GM12891 (cell line): ENCODE measurements at regions not wholly inside any gene's neighbourhood (a gene's known extent, or its start where the extent isn't known, plus 50 kb on each side); places are given as distances from the start of the nearest gene placed in this dataset.

Experiments
- DNase-seq: peaks from one replicate; pipeline ENCODE4 v3.0.0; 2011; ENCODE audit warnings: low spot score; ENCODE audit not compliant: insufficient read length
- FAIRE-seq: peaks from 2 replicates; lab custom pipeline; 2011; peaks lifted over from hg19 to GRCh38; lab: Jason Lieb, UNC
- PAX5 ChIP-seq: IDR thresholded peaks from 2 replicates; pipeline ENCODE4 v1.6.1; 2011; ENCODE audit warnings: low read length, moderate library complexity, mild to moderate bottlenecking; ENCODE audit not compliant: insufficient read depth, severe bottlenecking
- POLR2A ChIP-seq: IDR thresholded peaks from 2 replicates; pipeline ENCODE4 v1.6.1; 2011; ENCODE audit warnings: low read depth, low read length, control low read depth
- POLR2AphosphoS5 ChIP-seq: IDR thresholded peaks from 2 replicates; pipeline ENCODE4 v1.6.1; 2011; ENCODE audit warnings: low read depth, low read length, control low read depth
- POU2F2 ChIP-seq: IDR thresholded peaks from 2 replicates; pipeline ENCODE4 v1.6.1; 2011; ENCODE audit warnings: low read depth, mild to moderate bottlenecking, control low read depth, low read length, moderate library complexity
- SPI1 ChIP-seq: IDR thresholded peaks from 2 replicates; pipeline ENCODE4 v1.6.1; 2011; ENCODE audit warnings: low read depth, low read length, control low read depth
- TAF1 ChIP-seq: IDR thresholded peaks from 2 replicates; pipeline ENCODE4 v1.6.1; 2011; ENCODE audit warnings: low read depth, low read length, control low read depth

GRCh38 chr2:212845941-212846340, 305.5 kb downstream of the IKZF2 start:
- no peak for DNase-seq
- no peak for FAIRE-seq
- TF ChIP-seq POU2F2: no peak
- TF ChIP-seq TAF1: no peak

- TF ChIP-seq POU2F2 (no peak), POLR2A (no peak), PAX5 (no peak), POLR2AphosphoS5 (no peak), TAF1 (no peak), SPI1 (no peak)
- FAIRE-seq (no peak), DNase-seq (no peak)
Measured at GRCh38 chr2:212843409-212844199, 305.0 kb upstream of the ERBB4 start.

GRCh38 chr2:212842544-212843185, 304.1 kb upstream of the ERBB4 start:
- FAIRE-seq (no peak), DNase-seq (no peak)
- TF ChIP-seq PAX5: no peak
- no peak for TF ChIP-seq POLR2A
- TF ChIP-seq TAF1: no peak
- no peak for TF ChIP-seq POU2F2
- TF ChIP-seq POLR2AphosphoS5: no peak
- no peak for TF ChIP-seq SPI1

- TF ChIP-seq TAF1 (no peak), POLR2A (no peak), SPI1 (no peak), POLR2AphosphoS5 (no peak), PAX5 (no peak), POU2F2 (no peak)
- DNase-seq (no peak), FAIRE-seq (no peak)
Measured at GRCh38 chr2:212841460-212841859, 302.9 kb upstream of the ERBB4 start.

- no peak for TF ChIP-seq POLR2AphosphoS5
- no peak for TF ChIP-seq TAF1
- TF ChIP-seq SPI1: no peak
- no peak for TF ChIP-seq POU2F2
- TF ChIP-seq POLR2A: no peak
- DNase-seq (no peak), FAIRE-seq (no peak)
Measured at GRCh38 chr2:212832211-212833195, 293.9 kb upstream of the ERBB4 start.

GRCh38 chr2:212831671-212832199, 293.1 kb upstream of the ERBB4 start:
- FAIRE-seq (no peak), DNase-seq (no peak)
- no peak for TF ChIP-seq TAF1

- DNase-seq (no peak), FAIRE-seq (no peak)
- TF ChIP-seq POLR2A: no peak
- TF ChIP-seq POU2F2: no peak
- TF ChIP-seq TAF1: no peak
- TF ChIP-seq SPI1: no peak
- TF ChIP-seq PAX5: no peak
- no peak for TF ChIP-seq POLR2AphosphoS5
Measured at GRCh38 chr2:212816267-212816666, 277.7 kb upstream of the ERBB4 start.

GRCh38 chr2:212815453-212815852, 276.9 kb upstream of the ERBB4 start:
- TF ChIP-seq TAF1 (no peak), SPI1 (0 out of 2 replicates have a peak, but pooled peaks have one; percentile 6)
- FAIRE-seq: peak; percentile 92
- no peak for DNase-seq

- DNase-seq (no peak), FAIRE-seq (no peak)
- TF ChIP-seq SPI1: no peak
- no peak for TF ChIP-seq PAX5
- no peak for TF ChIP-seq POLR2AphosphoS5
- TF ChIP-seq TAF1: no peak
- TF ChIP-seq POLR2A: no peak
- no peak for TF ChIP-seq POU2F2
Measured at GRCh38 chr2:212814941-212815340, 276.3 kb upstream of the ERBB4 start.

GRCh38 chr2:212811921-212812320, 273.3 kb upstream of the ERBB4 start:
- no peak for TF ChIP-seq PAX5
- TF ChIP-seq POLR2A: no peak
- TF ChIP-seq TAF1: no peak
- DNase-seq: no peak
- FAIRE-seq: no peak
